HG03066 (cell line): ENCODE measurements at regions not wholly inside any gene's neighbourhood (a gene's known extent, or its start where the extent isn't known, plus 50 kb on each side); places are given as distances from the start of the nearest gene placed in this dataset.
"Not testable (repeated sequence)": the region's sequence is repeated elsewhere in the genome, so short reads cannot be mapped to it uniquely, and the experiment has no call there.

Experiments used
- ATAC-seq: cut with Tn5 transposase; IDR thresholded peaks from one replicate; pipeline ENCODE4 v1.9.1; 2021; ENCODE audit warnings: low read depth; ENCODE audit not compliant: unreplicated experiment

DNA sequence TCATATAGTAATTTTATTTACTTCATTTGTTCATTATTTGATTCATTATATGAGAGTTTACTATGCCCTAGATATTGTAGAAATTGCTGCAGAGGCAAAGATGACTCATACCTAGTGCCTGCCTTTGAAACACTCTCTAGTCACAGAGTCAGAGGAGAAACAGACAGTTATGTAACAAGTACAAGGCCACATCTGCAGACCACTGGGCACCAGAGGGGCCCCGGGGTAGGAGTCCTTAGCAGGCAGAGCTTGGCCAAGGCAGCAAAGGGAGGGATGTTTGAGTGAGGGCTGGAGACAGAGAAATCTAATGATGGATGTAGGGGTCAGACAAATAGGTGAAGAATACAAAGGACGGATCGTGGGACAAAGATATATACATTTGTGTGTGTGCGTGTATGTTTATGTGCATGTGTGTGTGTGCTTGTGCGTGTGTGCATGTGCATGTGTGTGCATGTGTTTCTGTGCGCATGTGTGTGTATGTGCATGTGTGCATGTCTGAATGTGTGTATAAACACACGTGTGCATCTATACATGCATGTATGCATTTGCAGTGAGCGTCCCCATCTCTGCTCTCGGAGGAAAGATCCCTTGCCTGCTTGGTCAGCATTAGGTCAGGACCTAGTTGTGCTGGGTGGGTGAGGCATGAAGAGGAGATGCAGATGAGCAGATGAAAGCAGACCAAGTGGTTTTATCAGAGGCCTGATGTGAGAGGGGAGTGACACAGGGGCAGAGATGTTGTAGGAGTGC is 170.6 kb upstream of the MYT1L start:
- no peak for ATAC-seq

DNA sequence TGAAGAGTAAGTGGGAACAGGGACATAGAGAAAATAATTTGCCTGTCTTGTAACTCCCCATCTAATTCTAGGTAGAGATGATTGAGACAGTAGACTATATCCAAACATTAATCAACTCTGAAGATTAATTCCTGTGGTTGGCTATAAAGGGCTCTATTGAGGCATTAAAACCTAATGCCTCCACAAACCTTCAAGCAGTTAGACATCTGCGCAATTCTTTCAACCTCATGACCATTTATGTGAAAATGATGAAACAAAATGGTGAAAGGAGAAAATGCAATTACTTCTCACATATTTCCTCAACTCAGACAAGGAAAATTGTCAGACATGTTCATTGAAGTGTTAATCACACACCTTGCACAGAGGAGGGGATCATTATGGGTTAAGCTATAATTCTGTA is 164.5 kb upstream of the MYT1L start:
- ATAC-seq = no peak

DNA sequence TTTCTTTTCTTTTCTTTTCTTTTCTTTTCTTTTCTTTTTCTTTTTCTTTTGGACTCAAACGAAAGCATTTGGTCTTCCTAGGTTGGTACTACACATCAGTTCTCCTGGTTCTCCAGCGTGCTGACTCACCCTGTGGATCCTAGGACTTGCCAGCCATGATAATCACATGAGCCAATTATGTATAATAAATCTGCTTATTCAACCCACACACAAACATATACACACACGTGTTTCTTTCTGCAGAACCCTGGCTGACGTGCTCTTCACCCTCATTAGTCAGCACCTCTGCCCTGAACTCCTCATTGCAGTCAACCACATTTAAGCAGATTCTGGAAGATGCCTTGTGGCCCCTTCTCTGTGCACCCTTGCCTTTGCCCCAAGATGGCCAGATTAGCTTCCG is 162.4 kb upstream of the MYT1L start:
- no peak for ATAC-seq

DNA sequence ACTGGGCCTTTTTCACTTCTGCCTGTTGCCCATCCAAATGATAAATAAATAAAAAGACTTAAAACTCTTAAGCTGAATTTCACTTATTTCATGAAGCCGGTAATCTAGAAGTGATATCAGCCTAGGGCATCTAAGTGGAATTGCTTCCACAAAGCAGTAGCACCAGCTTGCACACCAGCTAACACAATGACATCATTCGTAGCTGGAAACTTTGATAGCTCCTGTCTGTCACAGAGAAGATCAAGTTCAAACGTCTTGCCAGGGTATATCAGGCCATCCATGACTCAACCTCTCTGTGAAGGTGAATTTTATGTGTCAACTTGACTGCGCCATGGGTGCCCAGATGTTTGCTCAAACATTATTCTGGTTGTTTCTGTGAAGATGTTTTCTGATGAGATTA is 161.7 kb upstream of the MYT1L start:
- ATAC-seq = no peak

DNA sequence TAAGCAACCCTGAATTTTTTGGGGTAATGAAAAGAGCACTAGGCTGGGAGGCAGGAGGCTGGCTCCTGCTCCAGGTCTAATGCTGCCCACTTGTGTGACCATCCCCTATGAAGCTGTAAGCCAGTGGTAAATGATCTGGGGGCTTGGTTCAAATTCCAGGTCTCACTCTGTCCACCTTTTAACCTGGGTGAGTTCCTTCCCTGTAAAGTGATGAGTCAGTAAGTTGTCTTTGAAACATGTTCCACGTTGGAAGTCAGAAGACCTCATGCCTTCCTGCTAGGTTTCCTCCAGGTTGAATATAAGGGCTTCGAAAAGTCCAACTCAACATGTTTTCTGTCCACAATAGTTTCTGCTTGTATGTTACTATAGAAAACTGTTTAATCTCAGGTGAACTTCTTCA is 160.9 kb upstream of the MYT1L start:
- no peak for ATAC-seq

DNA sequence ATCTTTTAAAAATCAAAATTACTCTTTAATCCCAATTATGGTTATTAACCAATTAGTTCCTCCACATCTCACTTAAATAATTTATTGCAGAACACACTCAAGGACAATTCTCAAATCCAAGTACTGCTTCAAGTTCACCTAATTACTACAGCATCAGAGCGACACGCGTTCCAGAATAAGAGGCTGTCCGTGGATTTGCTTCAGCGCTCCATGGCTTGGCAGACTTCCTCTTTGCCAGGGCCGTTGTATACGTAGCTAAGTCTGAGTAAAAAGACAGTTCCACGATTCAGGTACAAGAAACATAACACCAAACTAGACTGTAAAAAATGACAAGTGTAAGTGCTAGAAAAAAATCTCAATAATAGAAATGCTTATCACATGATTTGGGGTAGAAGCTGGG is 153.2 kb upstream of the MYT1L start:
- no peak for ATAC-seq

DNA sequence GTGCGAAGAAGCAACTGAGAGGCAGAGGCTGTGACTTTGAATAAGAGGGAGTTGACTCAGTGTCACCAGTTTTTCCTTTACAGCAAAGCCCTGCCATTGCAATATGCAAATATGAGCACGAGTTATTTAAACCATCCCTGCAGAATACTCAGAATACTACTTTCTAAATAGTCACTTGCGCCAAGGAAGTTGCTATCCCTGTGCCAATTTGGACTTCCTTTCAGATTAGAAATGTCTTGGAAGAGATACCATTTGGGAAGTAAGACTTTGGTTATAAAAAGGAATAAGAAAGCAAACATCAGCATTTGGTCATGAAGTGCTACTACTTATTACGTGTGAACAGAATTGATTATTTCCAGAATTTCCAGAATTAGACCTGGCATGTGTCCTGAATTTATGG is 151.8 kb upstream of the MYT1L start:
- no peak for ATAC-seq

DNA sequence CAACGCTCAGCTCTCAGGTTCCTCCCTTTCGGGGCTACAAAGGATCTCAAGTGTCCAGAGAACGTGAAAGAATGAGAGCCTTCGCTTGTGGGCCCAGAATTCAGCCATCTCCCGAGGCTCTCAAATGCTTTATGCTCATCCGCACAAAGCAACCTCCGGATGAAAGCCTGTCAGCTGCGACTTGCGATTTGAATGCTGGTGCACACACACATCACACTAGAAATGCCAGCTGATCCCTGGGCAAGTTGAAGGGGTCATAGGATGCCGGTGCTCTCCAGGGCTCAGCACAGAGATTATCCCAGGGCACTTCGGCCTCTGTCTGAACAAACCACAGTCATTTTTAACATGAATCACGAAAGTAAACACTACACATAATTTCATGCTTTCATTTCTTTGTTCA is 141.8 kb upstream of the MYT1L start:
- ATAC-seq = no peak

DNA sequence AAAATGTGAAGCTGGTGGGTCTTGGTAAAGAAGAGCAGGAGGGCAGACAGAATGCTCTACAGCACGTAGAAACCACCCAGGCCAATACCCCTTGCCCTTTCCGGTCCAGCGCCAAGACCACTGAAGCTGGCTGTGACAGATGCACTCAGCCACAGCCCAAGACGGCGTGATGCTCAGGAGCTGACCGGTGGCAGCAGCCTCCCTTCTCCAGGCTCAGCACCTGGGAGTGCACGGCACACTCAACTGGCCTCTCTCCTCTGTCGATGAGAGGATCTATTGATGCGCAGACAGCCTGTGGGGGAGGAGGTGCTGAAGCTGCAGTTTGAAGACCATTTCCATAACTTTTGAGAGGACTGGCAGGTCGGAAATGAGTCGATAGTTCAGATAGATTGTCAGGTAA is 141.0 kb upstream of the MYT1L start:
- ATAC-seq = no peak

DNA sequence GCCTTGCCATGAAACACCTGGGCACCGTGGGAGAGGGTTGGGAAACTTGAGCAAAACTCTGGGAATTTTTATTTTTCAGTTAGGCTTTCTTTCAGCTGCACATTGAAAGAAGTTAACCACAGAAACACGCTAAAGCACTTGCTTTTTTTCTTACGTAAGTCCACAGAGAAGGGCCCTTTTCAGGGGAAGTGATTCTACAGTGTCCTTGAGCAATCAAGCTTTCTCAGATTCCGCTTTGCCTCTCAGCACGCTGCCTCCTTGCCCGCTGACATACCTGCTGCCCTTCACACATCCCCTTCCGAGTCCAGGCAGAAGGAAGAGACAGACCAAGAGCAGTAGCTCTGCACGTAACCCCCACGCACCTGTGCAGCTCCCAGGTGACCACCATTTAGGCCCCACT is 135.5 kb upstream of the MYT1L start:
- ATAC-seq = no peak

DNA sequence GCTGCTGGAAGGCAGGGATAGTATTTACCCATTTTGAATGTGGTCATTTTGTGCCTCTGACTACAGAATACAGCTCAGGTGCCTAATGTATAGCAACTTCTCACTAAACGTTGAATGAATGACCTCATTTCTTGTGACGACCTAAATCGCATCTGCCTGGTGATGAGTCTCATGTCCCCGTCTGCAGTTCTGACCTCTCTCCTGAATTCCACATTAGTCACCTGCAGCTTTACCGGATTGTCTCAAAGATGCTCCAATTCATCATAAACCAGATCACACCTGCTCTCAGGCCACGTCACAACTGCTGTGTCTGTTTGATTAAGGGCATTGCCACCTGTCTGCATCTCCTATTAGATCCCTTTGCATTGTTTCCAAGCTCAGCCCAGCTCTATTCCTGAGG is 133.6 kb upstream of the MYT1L start:
- no peak for ATAC-seq

DNA sequence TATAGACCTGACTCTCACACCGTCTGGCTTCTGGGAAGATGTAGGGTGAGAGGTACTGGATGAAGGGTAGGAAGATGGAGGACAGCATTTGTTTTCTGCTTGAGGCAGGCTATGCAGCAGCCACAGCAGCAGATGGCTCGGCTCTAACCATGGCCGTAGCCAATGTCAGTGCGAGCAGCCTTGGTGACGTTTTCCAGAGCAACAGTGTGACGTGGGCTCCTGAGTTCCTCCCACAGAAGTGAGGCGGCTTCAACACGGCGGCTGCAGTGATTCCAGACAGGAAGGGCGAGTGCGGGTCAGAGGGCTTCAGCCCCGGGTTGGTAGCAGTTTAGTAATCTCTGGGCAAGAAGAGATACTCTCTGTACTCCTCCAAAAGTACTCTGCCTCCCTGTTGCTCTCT is 133.0 kb upstream of the MYT1L start:
- no peak for ATAC-seq

DNA sequence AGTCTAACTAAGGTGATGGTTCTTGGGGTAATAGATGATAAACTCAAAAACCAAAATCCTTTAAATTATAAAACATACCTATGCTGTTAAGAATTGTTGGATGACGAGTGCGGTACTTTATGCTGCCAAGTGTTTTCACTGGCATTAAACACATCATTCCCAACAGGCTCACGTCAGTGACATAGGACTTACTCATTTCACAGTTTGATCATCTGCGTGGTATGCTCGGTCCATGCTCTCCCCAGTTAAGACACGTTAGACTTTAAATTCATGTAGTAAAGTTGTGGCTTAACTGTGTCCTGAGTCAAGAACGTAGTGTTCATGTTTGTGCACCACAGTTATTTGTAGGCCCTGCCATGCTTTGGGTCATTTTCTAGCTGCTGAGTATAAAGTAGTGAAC is 125.6 kb upstream of the MYT1L start:
- no peak for ATAC-seq

DNA sequence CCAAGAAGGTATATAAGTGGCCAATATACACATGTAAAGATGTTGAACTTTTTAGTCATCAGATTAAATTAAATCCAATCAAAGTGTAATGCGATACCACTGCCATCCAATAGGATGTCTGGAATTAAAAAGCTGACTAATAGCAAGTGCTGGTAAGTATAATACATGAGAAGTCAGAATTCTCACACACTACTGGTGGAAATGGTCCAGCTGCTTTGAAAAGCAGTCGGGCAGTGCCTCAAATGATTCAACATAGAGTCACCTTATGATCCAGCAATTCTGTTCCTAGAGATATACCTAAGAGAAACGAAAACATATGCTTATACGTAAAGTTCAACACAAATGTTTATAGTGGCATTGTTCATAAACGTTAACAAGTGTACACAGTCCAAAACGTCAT is 124.1 kb upstream of the MYT1L start:
- ATAC-seq = no peak

DNA sequence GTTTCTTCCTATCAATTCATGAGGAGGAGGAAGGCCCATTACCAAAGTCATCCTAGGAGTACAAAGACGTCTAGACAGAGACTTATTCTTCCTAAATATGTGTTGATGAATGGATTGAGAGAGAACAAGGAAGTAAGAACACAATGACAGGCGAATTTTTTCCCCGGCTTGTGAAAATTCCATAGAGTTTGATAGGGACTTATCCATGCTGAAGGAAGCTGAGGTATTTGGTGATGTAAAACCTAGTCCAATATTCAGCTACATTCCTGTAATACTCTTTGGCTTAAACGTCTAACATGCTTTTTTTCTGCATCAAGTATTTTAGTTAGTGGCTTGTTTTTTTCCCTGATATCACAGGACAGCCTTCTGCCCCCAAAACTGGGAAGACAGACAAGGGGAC is 121.9 kb upstream of the MYT1L start:
- ATAC-seq = no peak

DNA sequence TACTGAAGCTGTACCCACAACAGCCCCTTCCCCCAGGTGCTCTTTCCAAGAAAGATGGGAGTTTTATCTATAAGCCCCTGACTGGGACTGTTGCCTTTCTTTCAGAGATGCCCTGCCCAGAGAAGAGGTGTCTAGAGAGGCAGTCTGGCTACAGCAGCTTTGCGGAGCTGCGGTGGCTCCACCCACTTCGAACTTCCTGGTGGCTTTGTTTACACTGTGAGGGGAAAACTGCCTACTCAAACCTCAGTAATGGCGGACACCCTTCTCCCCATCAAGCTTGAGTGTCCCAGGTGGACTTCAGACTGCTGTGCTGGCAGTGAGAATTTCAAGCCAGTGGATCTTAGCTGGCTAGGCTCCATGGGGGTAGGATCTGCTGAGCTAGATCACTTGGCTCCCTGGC is 120.2 kb upstream of the MYT1L start:
- not testable (repeated sequence) for ATAC-seq

DNA sequence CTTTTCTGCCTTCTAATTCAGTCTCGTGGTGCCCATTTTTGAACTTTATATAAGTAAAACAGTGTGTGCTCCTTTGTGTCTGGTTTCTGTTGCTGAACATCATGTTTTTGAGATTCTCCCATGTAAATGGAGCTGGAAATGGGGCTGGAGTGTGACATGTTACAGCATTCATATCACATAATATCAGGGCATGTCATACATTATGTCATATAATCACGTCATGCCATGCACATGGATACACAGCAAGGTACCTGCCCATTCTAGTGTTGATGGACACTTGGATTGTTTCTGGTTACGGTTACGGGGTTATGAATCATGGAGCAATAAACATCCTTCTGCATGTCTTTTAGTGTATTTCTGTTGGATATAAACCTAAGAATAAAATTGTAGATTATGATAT is 117.1 kb upstream of the MYT1L start:
- no peak for ATAC-seq

DNA sequence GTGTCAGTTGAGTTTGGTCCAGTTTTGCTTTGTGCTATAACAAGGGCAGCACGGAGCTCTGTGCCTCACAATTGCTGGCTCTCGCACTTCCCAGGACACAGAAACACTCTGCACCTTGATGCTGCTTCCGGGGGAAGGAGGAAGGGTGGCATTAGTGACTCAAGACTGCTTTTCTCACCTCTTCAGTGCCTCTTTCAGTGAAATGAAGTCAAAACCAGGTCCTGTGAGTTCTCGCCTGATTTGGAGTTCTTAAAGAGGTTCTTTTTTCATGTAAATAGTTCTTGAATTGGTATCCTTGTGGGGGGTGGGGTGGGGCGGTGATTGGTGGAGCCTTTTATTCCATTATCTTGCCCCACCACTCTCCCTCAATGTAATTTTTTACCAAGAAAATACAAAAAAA is 91.5 kb upstream of the MYT1L start:
- ATAC-seq = no peak

DNA sequence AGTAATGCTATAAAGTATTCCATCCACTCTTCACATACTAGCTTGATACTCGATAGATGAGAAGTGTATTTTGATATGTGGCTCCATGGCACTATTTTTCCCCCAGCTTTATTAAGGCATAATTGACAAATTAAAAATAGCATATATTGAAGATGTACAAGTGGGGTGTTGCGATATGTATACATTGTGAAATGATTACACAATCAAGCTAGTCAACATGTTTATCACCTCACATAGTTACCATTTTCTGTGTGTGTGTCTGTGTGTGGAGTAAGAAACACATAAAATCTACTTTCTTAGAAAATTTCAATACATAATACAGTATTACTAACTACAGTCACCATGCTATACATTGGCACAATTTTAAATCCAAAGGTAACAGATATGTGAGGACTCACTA is 82.5 kb upstream of the MYT1L start:
- ATAC-seq = no peak

DNA sequence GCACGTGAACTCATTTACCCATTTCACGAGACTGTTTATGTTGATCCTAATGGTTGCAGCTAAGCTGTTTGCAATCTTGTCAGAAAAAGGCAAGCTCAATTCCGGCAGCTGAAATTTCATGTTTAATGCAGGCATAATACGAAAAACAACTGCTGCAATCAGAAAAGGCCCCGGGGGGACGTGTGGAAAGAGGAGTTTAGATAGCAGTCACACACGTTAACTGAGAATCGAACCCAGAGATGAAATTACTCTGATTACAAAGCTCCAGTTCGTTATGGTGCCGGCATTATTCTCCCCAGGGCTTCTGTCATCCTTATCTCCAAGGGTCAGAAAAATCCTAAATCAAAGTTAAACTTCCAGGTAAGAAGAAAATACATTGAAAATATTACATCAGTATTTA is 79.9 kb upstream of the MYT1L start:
- no peak for ATAC-seq

DNA sequence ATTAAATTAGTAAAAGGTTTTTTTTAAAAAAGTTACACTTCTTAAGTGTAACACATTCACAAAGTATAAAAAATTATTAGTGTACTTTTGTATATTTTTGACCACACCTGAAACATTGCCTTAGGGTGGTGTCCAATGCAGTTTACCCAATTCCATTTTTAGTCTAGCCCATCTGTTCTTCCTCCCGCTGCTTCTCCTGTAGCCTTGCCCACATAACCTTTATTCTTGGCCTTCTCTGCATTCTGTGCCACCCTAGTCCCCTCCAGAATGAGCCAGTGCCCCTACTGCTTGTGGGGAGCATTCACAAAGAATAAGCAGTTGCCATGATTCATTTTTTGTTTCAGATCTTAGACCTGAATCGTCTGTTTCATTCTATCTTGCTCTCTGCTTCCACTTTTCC is 78.4 kb upstream of the MYT1L start:
- no peak for ATAC-seq

DNA sequence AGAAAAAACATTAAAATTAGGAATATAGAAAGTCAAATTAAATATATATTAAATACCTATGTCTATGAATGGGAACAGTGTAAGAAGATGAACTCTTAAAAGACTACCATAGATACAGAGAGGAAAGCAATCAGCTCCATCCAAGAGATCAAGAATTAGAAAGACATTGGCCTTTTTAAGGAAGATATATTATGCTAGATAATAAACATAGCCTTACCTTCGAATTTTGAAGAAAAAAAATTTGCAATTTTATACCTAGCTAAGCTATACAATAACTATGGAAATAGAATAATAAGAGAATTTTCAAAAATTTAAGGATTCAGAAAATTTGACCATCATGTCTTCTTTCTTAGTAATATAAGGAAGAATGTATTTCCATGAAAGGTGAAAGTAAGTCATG is 74.7 kb upstream of the MYT1L start:
- ATAC-seq = no peak
